GM12864 (cell line): ENCODE measurements at regions not wholly inside any gene's neighbourhood (a gene's known extent, or its start where the extent isn't known, plus 50 kb on each side); places are given as distances from the start of the nearest gene placed in this dataset.

ENCODE experiments used
- DNase-seq: peaks from one replicate; pipeline ENCODE4 v3.0.0-alpha.2; 2011; ENCODE audit warnings: low read depth
- H3K4me3 ChIP-seq: 2 replicates; pipeline ENCODE4 v1.5.1; 2011; ENCODE audit warnings: mild to moderate bottlenecking, low read depth, low read length, control low read depth
- TF ChIP-seq, protein P1 (sequence below): IDR thresholded peaks from 2 replicates; pipeline ENCODE4 v1.5.1; 2011; ENCODE audit warnings: low read depth, mild to moderate bottlenecking, moderate library complexity, low read length, control low read depth, inconsistent platforms; ENCODE audit errors: missing control alignments

DNA sequence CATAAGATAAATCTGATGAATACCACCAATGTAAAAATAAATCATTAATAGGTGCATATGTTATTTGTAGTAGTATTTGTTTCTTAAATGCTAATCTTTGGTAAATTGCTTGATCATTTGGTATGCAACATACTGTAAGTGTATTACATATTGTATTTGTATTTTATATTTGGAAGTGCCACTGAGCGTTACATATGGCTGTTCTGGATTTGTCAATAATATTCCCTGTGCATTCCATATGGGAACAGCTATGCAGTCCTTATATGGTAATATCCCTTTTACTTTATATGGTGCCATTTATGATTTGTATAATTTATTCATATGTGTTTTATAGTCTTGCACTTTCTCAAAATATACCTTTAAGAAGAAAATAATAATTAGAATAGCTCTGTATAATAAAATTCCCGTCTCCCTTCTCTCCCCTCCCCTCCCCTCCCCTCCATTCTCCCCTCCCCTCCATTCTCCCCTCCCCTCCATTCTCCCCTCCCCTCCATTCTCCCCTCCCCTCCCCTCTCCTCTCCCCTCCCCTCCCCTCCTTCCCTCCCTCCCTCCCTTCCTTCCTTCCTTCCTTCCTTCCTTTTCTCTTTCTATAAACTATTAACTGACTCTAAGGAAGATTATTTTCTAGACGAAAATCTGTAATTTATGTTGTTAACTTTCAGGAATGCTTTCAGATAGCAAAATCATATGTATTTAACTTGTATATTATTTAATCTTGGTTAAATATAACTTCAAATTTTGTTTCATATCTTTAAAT is 241.4 kb downstream of the CSNK1G3 start:
- TF ChIP-seq, protein P1, sequence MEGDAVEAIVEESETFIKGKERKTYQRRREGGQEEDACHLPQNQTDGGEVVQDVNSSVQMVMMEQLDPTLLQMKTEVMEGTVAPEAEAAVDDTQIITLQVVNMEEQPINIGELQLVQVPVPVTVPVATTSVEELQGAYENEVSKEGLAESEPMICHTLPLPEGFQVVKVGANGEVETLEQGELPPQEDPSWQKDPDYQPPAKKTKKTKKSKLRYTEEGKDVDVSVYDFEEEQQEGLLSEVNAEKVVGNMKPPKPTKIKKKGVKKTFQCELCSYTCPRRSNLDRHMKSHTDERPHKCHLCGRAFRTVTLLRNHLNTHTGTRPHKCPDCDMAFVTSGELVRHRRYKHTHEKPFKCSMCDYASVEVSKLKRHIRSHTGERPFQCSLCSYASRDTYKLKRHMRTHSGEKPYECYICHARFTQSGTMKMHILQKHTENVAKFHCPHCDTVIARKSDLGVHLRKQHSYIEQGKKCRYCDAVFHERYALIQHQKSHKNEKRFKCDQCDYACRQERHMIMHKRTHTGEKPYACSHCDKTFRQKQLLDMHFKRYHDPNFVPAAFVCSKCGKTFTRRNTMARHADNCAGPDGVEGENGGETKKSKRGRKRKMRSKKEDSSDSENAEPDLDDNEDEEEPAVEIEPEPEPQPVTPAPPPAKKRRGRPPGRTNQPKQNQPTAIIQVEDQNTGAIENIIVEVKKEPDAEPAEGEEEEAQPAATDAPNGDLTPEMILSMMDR: no peak
- no peak for DNase-seq
- H3K4me3 ChIP-seq: no peak overlapping the region

DNA sequence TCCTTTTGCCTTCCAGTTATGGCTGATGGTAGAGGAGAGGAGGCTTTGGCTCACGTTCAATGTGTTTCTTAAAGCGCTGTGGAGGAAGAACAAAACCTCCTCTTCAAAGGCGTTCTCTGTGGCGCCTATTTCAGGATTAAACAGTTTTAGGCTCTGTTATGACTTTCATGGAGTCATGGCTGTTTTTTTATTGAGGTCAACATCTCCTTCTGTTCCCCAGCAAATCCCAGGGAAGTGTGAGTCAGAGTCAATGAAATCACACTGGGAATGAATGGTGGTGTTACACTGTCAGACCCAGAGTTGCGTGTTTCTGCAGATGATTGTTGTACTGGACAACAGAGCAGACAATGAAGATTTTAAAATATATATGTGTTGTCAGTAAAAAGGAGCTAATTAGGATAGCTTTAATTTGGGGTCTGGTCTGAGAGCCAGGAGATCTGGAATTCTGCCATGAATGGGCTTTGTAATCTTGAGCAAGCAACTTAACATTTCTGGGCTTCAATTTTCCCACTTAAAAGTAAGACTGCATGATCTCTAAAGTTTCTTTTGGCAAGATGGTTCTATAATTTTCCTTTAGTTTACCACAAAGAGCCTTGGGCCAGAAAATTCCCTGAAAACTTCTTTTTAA is 240.7 kb downstream of the CSNK1G3 start:
- TF ChIP-seq, protein P1: no peak
- H3K4me3 ChIP-seq: no peak overlapping the region
- DNase-seq: no peak

- no peak overlapping the region for H3K4me3 ChIP-seq
- TF ChIP-seq, protein P1: no peak
- DNase-seq: no peak
Observed at GRCh38 chr5:123751670-123752069, 239.7 kb downstream of the CSNK1G3 start.

DNA sequence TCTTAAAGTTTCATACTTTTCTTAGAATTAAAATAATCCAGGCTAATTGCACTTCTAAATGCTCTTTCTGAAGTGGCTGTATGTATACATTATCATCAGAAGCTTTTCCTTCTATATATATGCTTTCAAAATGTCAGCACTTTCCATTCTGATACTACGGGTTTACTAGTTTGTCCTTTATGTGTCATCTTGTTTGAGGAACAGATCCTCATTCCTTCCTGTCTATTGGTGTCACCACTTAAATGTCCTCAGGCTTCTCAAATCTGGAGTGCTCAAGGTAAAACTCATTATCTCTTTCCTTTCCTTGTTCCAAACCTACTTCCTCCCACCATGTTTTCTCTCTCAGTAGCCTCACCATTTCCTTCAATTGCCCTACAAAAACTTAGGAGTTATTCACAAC is 236.3 kb downstream of the CSNK1G3 start:
- H3K4me3 ChIP-seq: no peak overlapping the region
- DNase-seq: no peak
- TF ChIP-seq, protein P1: no peak

DNA sequence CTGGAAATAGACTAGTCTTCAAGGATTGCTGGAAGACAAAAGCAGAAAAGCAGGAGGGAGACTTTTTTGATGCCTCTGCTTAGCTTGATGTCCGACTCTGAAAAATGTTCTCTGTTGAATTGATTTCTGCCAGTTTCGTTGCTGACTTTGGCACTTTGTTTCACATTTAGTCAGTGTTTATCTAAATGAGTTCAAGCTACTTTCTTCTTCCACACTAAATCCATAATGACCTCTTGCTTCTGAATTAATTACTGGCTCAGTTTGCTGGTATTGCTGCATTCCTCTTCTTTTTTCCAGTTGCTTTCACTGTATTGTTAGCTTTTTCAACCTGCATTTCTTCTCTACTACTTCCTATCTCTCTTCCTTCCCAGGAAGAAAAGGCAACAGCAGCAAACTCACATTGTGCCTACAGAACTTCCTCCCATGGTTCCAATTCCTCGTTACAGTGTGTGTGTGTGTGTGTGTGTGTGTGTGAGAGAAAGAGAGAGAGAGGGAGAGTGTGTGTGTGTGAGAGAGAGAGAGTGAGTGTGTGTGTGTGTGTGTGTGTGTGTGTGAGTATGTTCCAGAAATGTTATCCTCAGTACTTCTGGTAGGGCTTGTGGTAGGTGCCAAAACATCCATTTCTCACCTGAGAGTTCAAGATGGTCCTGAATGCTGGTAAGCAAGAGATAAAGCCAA is 234.8 kb downstream of the CSNK1G3 start:
- DNase-seq: no peak
- TF ChIP-seq, protein P1: no peak
- H3K4me3 ChIP-seq: no peak overlapping the region

- TF ChIP-seq, protein P1: no peak
- no peak for DNase-seq
- no peak overlapping the region for H3K4me3 ChIP-seq
Observed at GRCh38 chr5:123743990-123744583, 232.1 kb downstream of the CSNK1G3 start.
